Lung microvascular endothelial cell (primary cell): ENCODE measurements at regions not wholly inside any gene's neighbourhood (a gene's known extent, or its start where the extent isn't known, plus 50 kb on each side); places are given as distances from the start of the nearest gene placed in this dataset.
A peak's percentile ranks its signal among the peaks of the same experiment; 100 is the strongest.
"Not testable (repeated sequence)": the region's sequence is repeated elsewhere in the genome, so short reads cannot be mapped to it uniquely, and the experiment has no call there.

ENCODE experiments used
- DNase-seq, 2 donors: peaks; one replicate each; pipeline versions ENCODE4 v3.0.0 to v3.0.0-alpha.2; 2010; ENCODE audit warnings: low read depth in 2 of 2

GRCh38 chr14:66249544-66249943 is 236.6 kb upstream of the CCDC196 start:
- no peak for DNase-seq

- DNase-seq: no peak
These were observed 232.1 kb upstream of the CCDC196 start for GRCh38 chr14:66254038-66254437.

- DNase-seq: no peak
These were observed 217.3 kb upstream of the CCDC196 start for GRCh38 chr14:66268802-66269334.

- DNase-seq: no peak
These were observed 213.9 kb upstream of the CCDC196 start for GRCh38 chr14:66272221-66272620.

- no peak for DNase-seq
These were observed 212.8 kb upstream of the CCDC196 start for GRCh38 chr14:66273261-66273832.

GRCh38 chr14:66278418-66278817 is 207.8 kb upstream of the CCDC196 start:
- DNase-seq: not testable (repeated sequence)

- DNase-seq: no peak
These were observed 205.0 kb upstream of the CCDC196 start for GRCh38 chr14:66281036-66281776.

- peak in 1 of 2 donors; percentile 20 for DNase-seq
These were observed 201.8 kb upstream of the CCDC196 start for GRCh38 chr14:66284346-66284745.

- DNase-seq: no peak
These were observed 197.7 kb upstream of the CCDC196 start for GRCh38 chr14:66288511-66288910.

GRCh38 chr14:66291756-66292155 is 194.4 kb upstream of the CCDC196 start:
- DNase-seq: no peak

- no peak for DNase-seq
These were observed 192.6 kb upstream of the CCDC196 start for GRCh38 chr14:66293533-66294105.

- no peak for DNase-seq
These were observed 190.8 kb upstream of the CCDC196 start for GRCh38 chr14:66295386-66295785.

- DNase-seq: no peak
These were observed 185.3 kb upstream of the CCDC196 start for GRCh38 chr14:66300886-66301285.

GRCh38 chr14:66306101-66306500 is 180.1 kb upstream of the CCDC196 start:
- DNase-seq: no peak

- no peak for DNase-seq
These were observed 175.1 kb upstream of the CCDC196 start for GRCh38 chr14:66311058-66311457.

- DNase-seq: no peak
These were observed 174.2 kb upstream of the CCDC196 start for GRCh38 chr14:66311990-66312389.

- DNase-seq: no peak
These were observed 173.7 kb upstream of the CCDC196 start for GRCh38 chr14:66312451-66312850.

- DNase-seq: no peak
These were observed 171.1 kb upstream of the CCDC196 start for GRCh38 chr14:66315098-66315497.

GRCh38 chr14:66315548-66315947 is 170.6 kb upstream of the CCDC196 start:
- DNase-seq: no peak

GRCh38 chr14:66322564-66322963 is 163.6 kb upstream of the CCDC196 start:
- no peak for DNase-seq

GRCh38 chr14:66330228-66330627 is 155.9 kb upstream of the CCDC196 start:
- no peak for DNase-seq

- DNase-seq: peak; percentile 23 to 49
These were observed 155.3 kb upstream of the CCDC196 start for GRCh38 chr14:66330916-66331315.

- not testable (repeated sequence) for DNase-seq
These were observed 152.9 kb upstream of the CCDC196 start for GRCh38 chr14:66333293-66333692.
